Right forelimb (tissue), 1 donor: ENCODE measurements at regions not wholly inside any gene's neighbourhood (a gene's known extent, or its start where the extent isn't known, plus 50 kb on each side); places are given as distances from the start of the nearest gene placed in this dataset.
"Not testable (repeated sequence)": the region's sequence is repeated elsewhere in the genome, so short reads cannot be mapped to it uniquely, and the experiment has no call there.

Source experiments
- DNase-seq: peaks from one replicate; pipeline ENCODE4 v3.0.0-alpha.2; 2018

DNA sequence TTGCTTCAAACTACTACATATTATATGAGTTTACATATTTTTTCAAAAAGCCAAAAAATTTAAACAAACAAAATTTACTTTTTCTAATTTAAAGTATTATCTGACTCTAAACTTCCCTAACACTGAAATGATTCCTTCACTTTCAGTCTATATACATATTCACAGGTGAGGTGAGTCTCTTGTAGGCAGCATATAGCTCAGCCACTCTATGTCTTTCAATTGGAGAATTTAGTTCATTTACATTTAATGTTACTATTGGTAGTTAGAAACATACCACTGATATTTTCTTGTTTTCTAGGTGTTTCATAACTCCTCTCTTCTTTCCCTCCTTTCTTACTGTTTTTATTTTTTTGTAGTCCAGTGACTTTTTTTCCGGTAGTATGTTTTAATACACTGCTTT is 387.1 kb downstream of the MRPL39 start:
- no peak for DNase-seq

GRCh38 chr21:25215698-25216384 is 391.4 kb downstream of the MRPL39 start:
- no peak for DNase-seq

DNA sequence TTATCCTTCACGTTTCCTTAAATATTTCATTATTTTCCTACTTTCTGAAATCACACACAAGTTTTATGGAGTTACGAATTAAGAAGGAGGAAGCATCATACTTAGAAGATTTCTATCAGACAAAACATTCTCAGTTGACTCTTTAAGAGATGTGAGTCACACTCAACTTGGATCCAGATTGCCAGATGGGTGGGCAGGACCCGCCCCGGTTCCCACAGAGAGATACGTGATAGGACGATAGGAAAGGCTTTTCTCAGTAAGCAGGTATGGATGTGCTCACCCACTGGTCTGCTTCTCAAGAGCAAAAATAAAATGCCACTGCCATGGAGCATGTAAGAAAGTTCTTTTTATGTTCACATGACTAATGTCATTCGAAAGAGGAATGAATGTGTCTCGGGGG is 392.6 kb downstream of the MRPL39 start:
- no peak for DNase-seq

- DNase-seq: no peak
These were observed 407.3 kb downstream of the MRPL39 start for GRCh38 chr21:25199944-25200343.

DNA sequence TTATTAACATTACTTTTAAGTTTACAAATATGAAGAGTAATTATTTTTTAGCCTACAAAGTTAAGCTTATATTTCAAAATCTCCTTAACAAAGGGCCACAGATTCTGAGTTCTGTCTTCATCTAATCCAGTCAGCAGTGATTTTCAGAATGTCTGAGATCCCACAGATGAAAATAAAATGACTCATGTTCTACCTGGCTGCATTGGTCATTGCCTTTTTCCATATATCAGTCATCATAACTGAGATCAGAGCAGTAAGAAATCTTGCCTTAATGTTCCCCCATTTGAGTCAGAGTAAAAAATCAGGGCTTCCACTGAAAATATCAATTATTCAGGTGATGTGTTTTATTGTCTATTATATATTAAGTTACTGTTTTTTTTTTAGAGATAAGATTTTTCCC is 416.1 kb downstream of the MRPL39 start:
- no peak for DNase-seq

GRCh38 chr21:25189497-25189896 is 417.8 kb downstream of the MRPL39 start:
- no peak for DNase-seq

- DNase-seq: no peak
These were observed 418.6 kb downstream of the MRPL39 start for GRCh38 chr21:25188677-25189079.

DNA sequence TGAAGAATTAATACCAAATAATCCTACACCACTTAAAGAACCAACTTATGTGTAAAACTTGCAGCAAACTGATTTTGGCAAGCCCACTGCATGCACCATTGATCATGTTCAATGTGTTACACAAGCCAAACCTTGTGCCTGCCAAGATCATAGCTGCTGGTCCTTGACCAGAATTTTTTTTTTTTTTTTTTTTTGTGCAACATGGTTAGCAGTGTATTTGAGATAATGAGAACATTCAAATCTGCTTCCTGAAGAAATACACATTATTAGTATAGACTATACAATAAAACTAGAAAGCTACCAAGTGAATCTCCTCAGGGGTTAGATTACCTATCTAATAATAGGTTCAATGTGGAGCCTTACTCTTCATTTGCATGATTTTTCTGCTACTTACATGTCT is 421.0 kb downstream of the MRPL39 start:
- DNase-seq: no peak

DNA sequence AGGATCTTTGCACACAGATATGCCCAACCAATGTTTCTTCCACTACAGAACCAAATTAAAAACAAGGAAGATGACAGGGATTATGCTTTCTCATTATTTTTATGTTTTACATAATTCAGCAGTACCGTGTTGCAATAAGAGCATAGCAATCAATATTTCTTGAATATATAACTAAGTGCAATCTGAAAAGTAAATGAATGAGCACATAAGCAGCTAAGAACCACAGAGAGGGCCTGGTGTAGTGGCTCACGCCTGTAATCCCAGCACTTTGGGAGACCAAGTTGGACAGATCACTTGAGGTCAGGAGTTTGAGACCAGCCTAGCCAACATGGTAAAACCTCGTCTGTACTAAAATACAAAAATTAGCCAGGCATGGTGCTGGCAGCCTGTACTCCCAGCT is 423.7 kb downstream of the MRPL39 start:
- no peak for DNase-seq

DNA sequence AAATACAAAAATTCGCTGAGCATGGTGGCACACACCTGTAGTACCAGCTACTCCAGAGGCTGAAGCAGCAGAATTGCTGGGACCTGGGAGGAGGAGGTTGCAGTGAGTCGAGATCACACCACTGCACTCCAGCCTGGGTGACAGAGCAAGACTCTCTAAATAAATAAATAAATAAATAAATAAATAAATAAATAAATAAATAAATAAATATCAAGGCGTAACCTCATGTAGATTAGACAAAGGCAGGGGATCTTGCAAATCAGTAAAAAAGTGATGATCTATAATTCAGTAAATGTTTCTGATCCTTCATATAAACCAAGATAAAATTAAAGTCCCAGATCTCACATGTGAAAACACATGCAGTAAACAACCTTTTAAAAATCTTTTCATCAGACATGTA is 425.6 kb downstream of the MRPL39 start:
- not testable (repeated sequence) for DNase-seq

DNA sequence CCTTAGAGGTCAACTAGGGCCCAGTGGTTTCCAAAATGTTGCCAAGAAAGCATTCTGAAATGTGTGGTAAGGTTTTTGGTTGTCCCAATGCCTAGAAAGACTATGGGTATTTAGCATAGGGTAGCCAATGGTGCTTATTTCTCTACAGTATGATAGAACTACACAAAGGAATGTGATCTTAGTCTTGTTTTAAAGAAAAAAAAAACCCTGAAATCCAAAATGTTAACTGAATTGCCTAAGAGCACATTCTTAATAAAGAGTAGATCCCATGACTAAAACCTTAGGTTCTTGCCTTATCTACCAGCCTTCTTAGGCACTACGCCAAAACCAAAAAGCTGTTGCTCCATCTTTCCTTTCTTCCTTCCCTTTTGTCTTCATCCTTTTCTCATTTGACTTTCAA is 428.2 kb downstream of the MRPL39 start:
- DNase-seq: no peak

DNA sequence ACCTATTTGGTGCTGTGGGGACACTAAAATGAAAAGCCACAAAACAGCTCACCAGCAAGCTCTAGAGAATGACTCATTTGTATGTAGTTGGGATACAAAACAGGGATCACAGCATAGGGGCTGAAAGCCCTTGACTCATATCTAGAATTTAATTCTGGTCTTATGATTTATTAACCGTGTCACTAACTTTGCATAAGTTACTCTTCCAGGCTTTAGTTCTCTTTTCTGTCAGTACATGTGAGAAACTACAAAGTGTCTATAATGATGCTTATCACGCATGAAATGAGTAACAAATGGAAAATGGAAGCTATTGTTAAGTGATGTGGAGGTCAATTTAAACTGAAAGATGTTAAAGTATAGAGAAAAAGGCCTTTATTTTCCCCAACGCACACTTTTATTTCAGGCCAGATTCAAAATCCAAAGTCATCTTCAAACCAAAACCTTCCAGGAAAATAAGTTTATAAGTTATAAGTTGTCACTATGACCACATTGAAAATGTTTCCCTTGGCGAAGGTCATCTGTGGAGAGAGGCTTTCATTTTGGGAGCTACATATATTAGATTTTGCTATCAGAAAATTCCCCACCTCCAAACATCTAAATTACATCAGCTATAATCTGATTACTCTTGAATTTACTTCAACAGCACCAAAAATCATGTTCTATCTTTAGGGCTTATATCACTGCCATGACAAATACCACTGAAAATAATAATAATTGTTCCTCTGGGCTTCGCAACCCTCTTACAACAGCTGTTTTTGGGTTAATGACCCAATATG is 430.5 kb downstream of the MRPL39 start:
- DNase-seq: no peak

DNA sequence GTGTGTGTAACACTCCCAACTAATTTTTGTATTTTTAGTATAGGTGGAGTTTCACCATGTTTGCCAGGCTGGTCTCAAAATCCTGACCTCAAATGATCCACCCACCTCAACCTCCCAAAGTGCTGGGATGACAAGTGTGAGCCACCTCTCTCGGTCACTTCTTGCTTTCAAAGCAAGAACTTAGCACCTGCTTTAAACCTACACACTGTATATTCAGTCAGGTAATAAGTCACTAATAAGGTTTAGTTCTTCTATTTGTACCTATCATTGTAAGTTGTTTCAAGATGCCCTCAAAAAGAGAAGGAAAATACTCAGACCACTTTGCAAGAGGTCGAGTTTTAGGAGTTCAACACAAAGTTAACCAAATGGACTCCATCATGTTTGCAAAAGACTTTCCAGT is 431.3 kb downstream of the MRPL39 start:
- no peak for DNase-seq

GRCh38 chr21:25171438-25171837 is 435.8 kb downstream of the MRPL39 start:
- DNase-seq: no peak

GRCh38 chr21:25170681-25171080 is 436.6 kb downstream of the MRPL39 start:
- no peak for DNase-seq

DNA sequence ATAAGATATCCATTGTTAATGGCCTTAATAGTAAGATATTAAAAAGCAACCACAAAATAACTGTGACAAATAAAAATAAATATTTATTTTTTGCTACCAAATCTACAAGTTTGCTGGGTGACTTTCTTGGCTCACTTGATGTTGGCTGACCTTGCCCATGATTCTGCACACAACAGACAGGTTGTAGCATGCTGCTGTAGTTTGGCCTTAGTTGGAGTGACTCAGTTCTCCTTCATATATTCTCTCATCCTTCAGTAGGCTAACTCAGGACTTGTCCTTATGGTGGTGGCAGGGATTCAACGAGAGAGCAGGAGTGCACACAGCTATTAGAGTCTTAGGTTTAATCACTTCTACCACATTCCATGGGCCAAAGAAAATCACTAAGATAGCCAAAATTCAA is 437.9 kb downstream of the MRPL39 start:
- DNase-seq: no peak

DNA sequence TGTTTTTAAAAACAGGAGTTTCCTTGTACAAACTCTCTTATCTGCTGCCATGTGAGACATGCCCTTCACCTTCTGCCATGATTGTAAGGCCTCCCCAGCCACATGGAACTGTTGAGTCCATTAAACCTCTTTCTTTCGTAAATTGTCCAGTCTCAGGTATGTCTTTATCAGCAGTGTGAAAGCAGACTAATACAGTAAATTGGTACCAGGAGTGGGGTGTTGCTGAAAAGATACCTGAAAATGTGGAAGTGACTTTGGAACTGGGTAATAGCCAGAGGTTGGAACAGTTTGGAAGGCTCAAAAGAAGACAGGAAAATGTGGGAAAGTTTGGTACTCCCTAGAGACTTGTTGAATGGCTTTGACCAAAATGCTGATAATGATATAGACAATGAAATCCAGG is 440.4 kb downstream of the MRPL39 start:
- not testable (repeated sequence) for DNase-seq

DNA sequence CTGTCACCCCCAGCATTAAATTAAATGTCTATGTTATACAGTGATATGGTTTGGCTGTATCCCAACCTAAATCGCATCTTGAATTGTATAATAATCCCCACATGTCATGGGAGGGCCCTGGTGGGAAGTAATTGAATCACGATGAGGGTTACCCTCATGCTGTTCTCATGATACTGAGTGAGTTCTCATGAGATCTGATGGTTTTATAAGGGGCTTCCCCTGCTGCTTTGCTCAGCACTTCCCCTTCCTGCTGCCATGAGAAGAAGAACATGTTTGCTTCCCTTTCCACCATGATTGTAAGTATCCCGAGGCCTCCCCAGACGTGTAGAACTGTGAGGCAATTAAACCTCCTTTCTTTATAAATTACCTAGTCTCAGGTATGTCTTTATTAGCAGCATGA is 445.7 kb downstream of the MRPL39 start:
- DNase-seq: no peak

GRCh38 chr21:25155020-25155419 is 452.3 kb downstream of the MRPL39 start:
- not testable (repeated sequence) for DNase-seq

GRCh38 chr21:25149022-25149421 is 458.3 kb downstream of the MRPL39 start:
- no peak for DNase-seq

GRCh38 chr21:25139414-25139813 is 467.9 kb downstream of the MRPL39 start:
- no peak for DNase-seq

- no peak for DNase-seq
These were observed 473.3 kb downstream of the MRPL39 start for GRCh38 chr21:25133939-25134338.

- no peak for DNase-seq
These were observed 479.5 kb downstream of the MRPL39 start for GRCh38 chr21:25127811-25128210.

GRCh38 chr21:25127007-25127406 is 480.3 kb downstream of the MRPL39 start:
- DNase-seq: no peak

DNA sequence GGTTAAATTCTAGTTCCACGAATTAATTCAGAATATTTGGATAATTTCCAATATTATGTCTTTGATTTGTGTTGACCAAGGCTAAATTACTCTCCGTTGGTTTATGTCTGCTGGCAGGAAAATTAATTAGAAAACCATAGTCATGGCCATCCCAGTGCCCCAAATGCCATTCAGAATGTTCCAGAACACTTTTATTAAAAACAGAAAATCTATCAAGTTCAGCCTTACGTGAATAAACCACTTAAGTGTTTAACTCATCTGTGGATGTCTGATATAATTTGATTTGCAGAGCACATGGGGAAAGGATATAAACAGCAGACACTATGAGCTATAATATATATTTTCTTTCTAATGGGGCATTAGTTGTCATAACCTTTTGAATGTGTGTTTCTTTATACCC is 480.7 kb downstream of the MRPL39 start:
- no peak for DNase-seq
